ENCODE measurements at regions not wholly inside any gene's neighbourhood (a gene's known extent, or its start where the extent isn't known, plus 50 kb on each side); places are given as distances from the start of the nearest gene placed in this dataset.

DNA sequence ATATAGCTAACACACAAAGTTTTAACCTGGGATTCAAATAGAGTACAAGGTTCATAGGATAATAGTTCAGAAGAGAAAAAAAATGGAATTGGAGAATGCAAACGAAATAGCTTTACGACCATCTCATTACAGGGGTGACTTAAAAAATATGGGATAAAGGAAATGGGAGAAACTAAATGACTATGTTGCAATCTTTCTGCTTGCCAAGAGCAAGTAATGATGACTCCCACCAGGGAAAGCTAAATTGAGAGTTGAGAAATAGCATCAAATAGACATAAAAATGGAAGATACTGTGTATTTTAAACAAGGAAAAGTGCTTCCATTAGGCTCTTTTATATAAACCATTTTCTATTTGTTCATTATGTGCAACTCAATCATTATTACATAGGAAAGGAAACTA is 155.7 kb upstream of the ATXN7L3B start:
- Histone ChIP-seq H3K9me3 (ENCODE audit: control insufficient read depth, insufficient read depth, low read depth, low read length) (no peaks in the 10 kb centered on the region; the same call in 1 of the 2 replicates), H3K4me3 (ENCODE audit: low read depth in 2 of 2, low read length in 2 of 2) (no peak overlapping the region), H3K36me3 (ENCODE audit: control insufficient read depth, insufficient read depth, low read length) (no peaks in the 10 kb centered on the region), H3K27ac (ENCODE audit: low read length) (no peak overlapping the region), H3K27me3 (ENCODE audit: control insufficient read depth, insufficient read depth, low read length) (no peaks in the 10 kb centered on the region), H3K4me1 (ENCODE audit: control insufficient read depth, insufficient read depth, low read length) (no peaks in the 10 kb centered on the region)
- ChIA-PET POLR2A (no interaction called here), CTCF (interaction anchor here (0.5 kb wide), 1 partner anchor 40 kb away, joined by 3 read pairs; no protein-coding TSS in a partner anchor)
- TF ChIP-seq, protein P1, sequence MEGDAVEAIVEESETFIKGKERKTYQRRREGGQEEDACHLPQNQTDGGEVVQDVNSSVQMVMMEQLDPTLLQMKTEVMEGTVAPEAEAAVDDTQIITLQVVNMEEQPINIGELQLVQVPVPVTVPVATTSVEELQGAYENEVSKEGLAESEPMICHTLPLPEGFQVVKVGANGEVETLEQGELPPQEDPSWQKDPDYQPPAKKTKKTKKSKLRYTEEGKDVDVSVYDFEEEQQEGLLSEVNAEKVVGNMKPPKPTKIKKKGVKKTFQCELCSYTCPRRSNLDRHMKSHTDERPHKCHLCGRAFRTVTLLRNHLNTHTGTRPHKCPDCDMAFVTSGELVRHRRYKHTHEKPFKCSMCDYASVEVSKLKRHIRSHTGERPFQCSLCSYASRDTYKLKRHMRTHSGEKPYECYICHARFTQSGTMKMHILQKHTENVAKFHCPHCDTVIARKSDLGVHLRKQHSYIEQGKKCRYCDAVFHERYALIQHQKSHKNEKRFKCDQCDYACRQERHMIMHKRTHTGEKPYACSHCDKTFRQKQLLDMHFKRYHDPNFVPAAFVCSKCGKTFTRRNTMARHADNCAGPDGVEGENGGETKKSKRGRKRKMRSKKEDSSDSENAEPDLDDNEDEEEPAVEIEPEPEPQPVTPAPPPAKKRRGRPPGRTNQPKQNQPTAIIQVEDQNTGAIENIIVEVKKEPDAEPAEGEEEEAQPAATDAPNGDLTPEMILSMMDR (IDR thresholded peaks at IDR 0.05), result no peak
- BruUV-seq (replicated peaks), result no TSS peak
- no peak for DNase-seq (ENCODE audit: low read depth, low spot score)
- ATAC-seq, result no peak
- in situ Hi-C loops (cut with HindIII; ENCODE audit: low pct_unique_long_range_greater_than_20kb, low sequenced_read_pairs), result no loop called here
- intact Hi-C loops (cut with micrococcal nuclease; ENCODE audit: unreplicated experiment), result loop anchor here (2.0 kb wide), 1 partner anchor 59 kb away; no protein-coding TSS in a partner anchor

- BruUV-seq (replicated peaks), result no TSS peak
- Histone ChIP-seq H3K27me3 (ENCODE audit: control insufficient read depth, insufficient read depth, low read length) (no peaks in the 10 kb centered on the region), H3K36me3 (ENCODE audit: control insufficient read depth, insufficient read depth, low read length) (no peaks in the 10 kb centered on the region), H3K9me3 (ENCODE audit: control insufficient read depth, insufficient read depth, low read depth, low read length) (no peaks in the 10 kb centered on the region; the same call in 1 of the 2 replicates), H3K27ac (ENCODE audit: low read length) (no peak overlapping the region), H3K4me1 (ENCODE audit: control insufficient read depth, insufficient read depth, low read length) (no peaks in the 10 kb centered on the region), H3K4me3 (ENCODE audit: low read depth in 2 of 2, low read length in 2 of 2) (no peak overlapping the region)
- intact Hi-C loops (cut with micrococcal nuclease; ENCODE audit: unreplicated experiment) (loop anchor here (2.0 kb wide), 1 partner anchor 60 kb away; no protein-coding TSS in a partner anchor), in situ Hi-C loops (cut with HindIII; ENCODE audit: low pct_unique_long_range_greater_than_20kb, low sequenced_read_pairs) (no loop called here)
- CTCF ChIA-PET, result no interaction called here
- ATAC-seq (no peak), DNase-seq (ENCODE audit: low read depth, low spot score) (no peak)
- TF ChIP-seq TCF7L2 (IDR thresholded peaks at IDR 0.05; ENCODE audit: low read depth, low read length), result no peak
- no peak for TF ChIP-seq REST (IDR thresholded peaks at IDR 0.05; ENCODE audit: insufficient read depth in 1 of 2, low read depth in 2 of 2, low read length in 1 of 2)
- no peak for TF ChIP-seq POLR2AphosphoS5 (IDR thresholded peaks at IDR 0.05; ENCODE audit: low read depth, low read length)
- no peak for TF ChIP-seq SIN3A (IDR thresholded peaks at IDR 0.05; ENCODE audit: borderline replicate concordance, insufficient read depth, low read depth, low read length)
- TF ChIP-seq, protein P1 (IDR thresholded peaks at IDR 0.05), result no peak
- POLR2A ChIA-PET, result no interaction called here
Observed at GRCh38 chr12:74382983-74383382, 154.7 kb upstream of the ATXN7L3B start.

Data from Panc1 (cell line).